Sigmoid colon (tissue), 4 donors: ENCODE measurements at regions not wholly inside any gene's neighbourhood (a gene's known extent, or its start where the extent isn't known, plus 50 kb on each side); places are given as distances from the start of the nearest gene placed in this dataset.
"Not testable (repeated sequence)": the region's sequence is repeated elsewhere in the genome, so short reads cannot be mapped to it uniquely, and the experiment has no call there.

Experiments used
- EP300 ChIP-seq, 4 donors: sonication (generic); formaldehyde crosslinking; IDR thresholded peaks; one replicate each; pipeline ENCODE4 v1.6.1; 2017; ENCODE audit warnings: antibody characterized with exemption in 4 of 4
- POLR2AphosphoS5 ChIP-seq, 4 donors: sonication (generic); formaldehyde crosslinking; IDR thresholded peaks; one replicate each; pipeline ENCODE4 v1.6.1; 2017; ENCODE audit warnings: antibody characterized with exemption in 4 of 4
- TF ChIP-seq, protein P1 (sequence below), 4 experiments: fragments of 450-650 bp in 3 of 4; fragments of 200-600 bp in 1 of 4; IDR thresholded peaks; one replicate each; pipeline ENCODE4 v1.5.1; 2016 to 2019; ENCODE audit warnings: antibody characterized with exemption in 4 of 4, mild to moderate bottlenecking in 3 of 4, moderate library complexity in 2 of 4

DNA sequence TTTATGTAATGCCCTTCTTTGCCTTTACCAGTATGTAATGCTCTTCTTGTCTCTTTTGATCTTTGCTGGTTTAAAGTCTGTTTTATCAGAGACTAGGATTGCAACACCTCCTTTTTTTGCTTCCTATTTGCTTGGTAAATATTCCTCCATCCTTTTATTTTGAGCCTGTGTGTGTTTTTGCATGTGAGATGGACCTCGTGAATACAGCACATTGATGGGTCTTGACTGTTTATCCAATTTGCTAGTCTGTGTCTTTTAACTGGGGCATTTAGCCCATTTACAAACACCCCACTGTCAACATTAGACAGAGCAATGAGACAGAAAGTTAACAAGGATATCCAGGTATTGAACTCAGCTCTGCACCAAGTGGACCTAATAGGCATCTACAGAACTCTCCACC, 128.9 kb upstream of the ST6GALNAC5 start:
- not testable (repeated sequence) for TF ChIP-seq POLR2AphosphoS5, EP300 (IDR thresholded peaks at IDR 0.05)
- TF ChIP-seq, protein P1, sequence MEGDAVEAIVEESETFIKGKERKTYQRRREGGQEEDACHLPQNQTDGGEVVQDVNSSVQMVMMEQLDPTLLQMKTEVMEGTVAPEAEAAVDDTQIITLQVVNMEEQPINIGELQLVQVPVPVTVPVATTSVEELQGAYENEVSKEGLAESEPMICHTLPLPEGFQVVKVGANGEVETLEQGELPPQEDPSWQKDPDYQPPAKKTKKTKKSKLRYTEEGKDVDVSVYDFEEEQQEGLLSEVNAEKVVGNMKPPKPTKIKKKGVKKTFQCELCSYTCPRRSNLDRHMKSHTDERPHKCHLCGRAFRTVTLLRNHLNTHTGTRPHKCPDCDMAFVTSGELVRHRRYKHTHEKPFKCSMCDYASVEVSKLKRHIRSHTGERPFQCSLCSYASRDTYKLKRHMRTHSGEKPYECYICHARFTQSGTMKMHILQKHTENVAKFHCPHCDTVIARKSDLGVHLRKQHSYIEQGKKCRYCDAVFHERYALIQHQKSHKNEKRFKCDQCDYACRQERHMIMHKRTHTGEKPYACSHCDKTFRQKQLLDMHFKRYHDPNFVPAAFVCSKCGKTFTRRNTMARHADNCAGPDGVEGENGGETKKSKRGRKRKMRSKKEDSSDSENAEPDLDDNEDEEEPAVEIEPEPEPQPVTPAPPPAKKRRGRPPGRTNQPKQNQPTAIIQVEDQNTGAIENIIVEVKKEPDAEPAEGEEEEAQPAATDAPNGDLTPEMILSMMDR (IDR thresholded peaks at IDR 0.05) = not testable (repeated sequence)
